Activated naive CD4-positive, alpha-beta T cell treated with anti-CD3 and anti-CD28 coated beads, Interleukin-2, amount 50 U/mL, for 72 hours (primary cell): ENCODE measurements at regions not wholly inside any gene's neighbourhood (a gene's known extent, or its start where the extent isn't known, plus 50 kb on each side); places are given as distances from the start of the nearest gene placed in this dataset.

ENCODE experiments used
- ATAC-seq, 2 donors: fragments of 150-1000 bp; cut with Tn5 transposase; 2 replicates each; pipeline ENCODE4 v1.10.0; 2021; ENCODE audit warnings: mild to moderate bottlenecking in 2 of 2, moderate library complexity in 2 of 2
- DNase-seq, 2 donors: peaks; one replicate each; pipeline ENCODE4 v3.0.0; 2021 to 2022; ENCODE audit warnings: low spot score in 2 of 2
- H3K27ac Mint-ChIP-seq, 2 donors: one replicate each; pipeline ENCODE4 v1.8.0; 2022; ENCODE audit warnings: mild to moderate bottlenecking in 2 of 2, mixed read lengths in 2 of 2
- H3K36me3 Mint-ChIP-seq, 2 donors: one replicate each; pipeline ENCODE4 v1.8.0; 2022; ENCODE audit warnings: mixed read lengths in 2 of 2
- H3K9me3 Mint-ChIP-seq, 2 donors: one replicate each; pipeline ENCODE4 v1.8.0; 2022; ENCODE audit warnings: mixed read lengths in 2 of 2

DNA sequence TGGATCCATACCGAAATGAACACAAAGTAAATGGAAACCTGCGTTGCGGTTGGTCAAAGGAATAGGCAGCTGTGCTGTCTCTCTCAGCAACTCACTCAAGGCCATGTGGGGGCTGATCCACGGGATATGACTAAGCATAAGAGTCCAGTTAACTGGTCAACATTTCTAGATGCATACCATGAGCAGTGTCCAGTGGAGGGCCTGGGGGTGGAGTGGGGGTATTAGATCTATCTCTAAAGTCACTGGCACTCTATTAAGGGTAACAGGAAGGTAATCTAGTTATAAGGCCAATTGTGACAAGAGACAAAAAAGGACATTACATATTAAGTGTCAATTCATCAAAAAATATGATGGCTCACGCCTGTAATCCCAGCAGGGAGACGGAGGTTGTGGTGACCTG is 136.8 kb downstream of the TTC32 start:
- no peak for DNase-seq
- H3K36me3 Mint-ChIP-seq: no peaks in the 10 kb centered on the region
- no peak overlapping the region for H3K27ac Mint-ChIP-seq
- no peaks in the 10 kb centered on the region for H3K9me3 Mint-ChIP-seq
- ATAC-seq: no peak

DNA sequence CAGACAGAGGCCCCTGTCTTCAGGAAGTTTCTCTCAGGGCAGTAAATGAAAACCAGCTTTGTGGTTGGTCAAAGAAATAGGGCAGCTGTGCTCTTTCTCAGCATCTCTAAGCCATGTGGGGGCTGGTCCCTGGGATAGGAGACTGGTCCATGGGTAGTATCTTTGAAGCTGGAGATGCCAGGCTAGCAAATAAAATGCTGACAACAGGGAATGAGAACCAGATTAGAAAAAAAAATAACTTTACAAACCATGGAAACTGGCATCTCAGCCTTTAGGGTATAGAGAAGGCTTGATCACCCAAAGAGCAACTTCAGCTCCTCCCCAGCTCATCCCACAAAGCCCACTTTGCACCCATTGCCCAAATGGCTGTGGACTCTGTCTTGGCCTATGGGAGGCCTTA is 138.1 kb downstream of the TTC32 start:
- no peak for DNase-seq
- Mint-ChIP-seq H3K9me3 (no peaks in the 10 kb centered on the region), H3K27ac (no peak overlapping the region), H3K36me3 (no peaks in the 10 kb centered on the region)
- ATAC-seq: no peak

DNA sequence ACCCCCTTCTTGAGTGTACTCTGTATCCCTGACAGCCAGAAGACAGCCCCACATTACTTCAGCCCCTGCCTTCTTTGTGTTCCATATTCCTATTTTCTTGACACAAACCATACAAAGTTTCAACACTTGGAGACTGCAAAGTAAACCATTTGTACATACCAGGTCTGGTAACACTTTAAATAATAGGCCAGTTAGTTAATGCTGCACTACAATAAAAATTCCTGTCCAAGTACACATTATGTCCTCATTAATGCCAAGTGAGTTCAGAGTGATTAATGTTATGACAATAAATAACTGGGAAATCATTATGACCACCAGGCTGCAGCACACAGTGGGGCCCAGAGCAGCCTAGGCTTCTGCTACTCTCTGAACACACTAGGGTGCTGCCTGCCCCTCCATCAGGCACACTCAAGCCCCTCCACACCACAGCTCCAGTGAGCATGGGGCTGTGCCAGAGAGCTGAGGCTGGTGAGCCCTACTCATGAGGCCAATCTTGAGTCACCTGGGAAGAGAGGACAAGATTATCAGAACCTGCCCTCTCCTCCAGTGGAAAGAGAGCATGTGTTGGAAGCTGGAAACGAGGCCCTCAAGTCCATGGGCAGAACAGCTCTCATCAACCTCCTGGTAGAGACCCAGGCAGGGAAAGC is 138.7 kb downstream of the TTC32 start:
- Mint-ChIP-seq H3K9me3 (no peaks in the 10 kb centered on the region), H3K36me3 (no peaks in the 10 kb centered on the region), H3K27ac (no peak overlapping the region)
- ATAC-seq (no peak), DNase-seq (no peak)

DNA sequence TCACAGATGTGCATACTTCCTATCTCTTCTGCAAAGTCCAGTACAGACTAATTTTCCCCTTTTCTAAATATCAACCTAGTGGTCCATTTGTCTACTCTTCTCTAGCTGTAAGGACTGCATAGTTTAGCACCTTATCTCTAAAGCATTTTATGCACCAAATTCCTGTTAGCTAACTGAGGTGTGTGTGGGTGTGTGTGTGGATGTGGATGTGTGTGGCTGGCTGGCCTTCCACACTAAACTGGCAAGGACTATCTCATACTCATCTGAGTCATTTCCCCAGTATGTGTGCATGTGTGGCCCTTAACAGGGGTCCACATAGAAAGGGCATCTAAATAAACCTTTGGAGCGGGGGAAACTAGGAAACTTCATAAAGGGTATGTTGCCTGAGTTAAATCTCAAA is 139.6 kb downstream of the TTC32 start:
- ATAC-seq (no peak), DNase-seq (no peak)
- H3K27ac Mint-ChIP-seq: no peak overlapping the region
- no peaks in the 10 kb centered on the region for H3K36me3 Mint-ChIP-seq
- no peaks in the 10 kb centered on the region for H3K9me3 Mint-ChIP-seq

DNA sequence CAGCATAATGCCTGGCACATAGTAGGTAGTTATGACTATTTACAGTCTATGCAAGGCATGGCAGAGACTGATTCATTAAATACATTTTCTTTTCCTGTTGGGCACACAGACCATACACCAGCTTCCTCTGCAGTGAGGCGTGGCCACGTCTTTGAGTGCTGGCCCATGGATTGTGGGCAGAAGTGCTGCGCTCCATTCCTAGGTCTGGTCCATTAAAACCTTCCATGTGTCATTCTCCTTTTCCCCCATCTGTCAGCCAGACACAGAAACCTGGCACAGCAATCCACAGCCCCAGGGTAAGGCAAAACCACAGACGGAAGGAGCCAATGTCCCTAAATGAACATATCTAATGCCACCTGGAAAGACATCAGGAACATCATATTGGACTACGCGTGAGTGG is 141.9 kb downstream of the TTC32 start:
- Mint-ChIP-seq H3K36me3 (no peaks in the 10 kb centered on the region), H3K27ac (no peak overlapping the region)
- ATAC-seq: no peak

DNA sequence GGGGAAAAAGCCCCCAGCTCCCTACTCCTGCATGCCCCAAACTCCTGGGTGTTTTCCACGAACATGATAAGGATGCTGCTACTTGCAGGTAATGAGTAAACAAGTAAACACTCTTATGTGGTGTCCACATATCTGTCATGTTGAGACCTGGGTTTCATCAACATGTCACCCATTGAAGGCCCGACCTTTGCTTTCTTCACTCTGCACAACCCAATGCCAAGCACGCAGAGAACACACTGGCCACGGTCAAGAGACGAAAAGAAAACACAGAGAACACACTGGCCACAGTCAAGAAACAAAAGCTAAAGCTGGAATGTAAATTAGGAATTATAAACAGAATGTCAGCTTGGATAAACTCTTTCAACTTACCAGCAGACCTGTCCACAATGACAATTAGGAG is 143.1 kb downstream of the TTC32 start:
- no peaks in the 10 kb centered on the region for H3K36me3 Mint-ChIP-seq
- no peaks in the 10 kb centered on the region for H3K9me3 Mint-ChIP-seq
- DNase-seq (no peak), ATAC-seq (no peak)
- H3K27ac Mint-ChIP-seq: no peak overlapping the region

More for the DNA sequence above, 141.9 kb downstream of the TTC32 start:
- H3K9me3 Mint-ChIP-seq: no peaks in the 10 kb centered on the region
- DNase-seq: no peak

DNA sequence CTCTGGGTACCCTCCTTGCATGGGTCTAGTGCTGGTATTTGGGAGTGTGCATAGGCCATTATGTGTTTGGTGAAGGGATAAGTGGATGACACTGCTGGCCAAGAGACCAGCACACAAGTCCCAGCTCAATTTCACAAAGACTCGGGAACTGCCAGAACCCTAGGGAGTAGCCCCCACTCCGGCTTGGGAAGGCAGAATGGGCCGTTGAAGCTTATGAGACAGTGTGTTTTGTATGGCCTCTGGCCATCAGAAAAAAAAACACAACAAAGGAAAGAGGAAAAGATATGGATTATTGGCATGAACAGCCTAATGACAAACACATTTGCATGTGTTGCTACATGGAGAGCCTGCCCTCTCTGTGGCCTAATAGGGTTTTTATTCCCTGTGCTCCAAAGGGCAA is 144.2 kb downstream of the TTC32 start:
- H3K27ac Mint-ChIP-seq: no peak overlapping the region
- no peaks in the 10 kb centered on the region for H3K9me3 Mint-ChIP-seq
- H3K36me3 Mint-ChIP-seq: no peaks in the 10 kb centered on the region
- DNase-seq: no peak
- ATAC-seq: no peak

DNA sequence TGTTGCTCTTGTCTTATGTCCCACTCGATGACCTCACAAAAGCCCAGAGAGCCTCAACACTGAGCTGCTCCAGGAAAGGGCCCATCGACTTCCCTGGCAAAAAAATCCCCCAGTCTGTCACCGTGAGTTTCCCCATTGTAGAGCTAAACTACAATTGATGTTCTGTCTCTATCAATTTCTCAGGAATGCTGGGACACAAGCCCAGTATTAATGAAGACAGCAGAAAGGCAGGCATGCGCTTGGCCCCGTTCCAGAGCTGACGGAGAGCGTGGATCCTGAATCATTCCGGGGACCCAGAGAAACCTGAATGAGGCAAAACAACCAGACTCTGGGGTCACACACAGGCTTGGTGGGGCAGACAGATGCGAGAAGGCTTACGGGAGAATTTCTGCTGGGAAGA is 146.9 kb downstream of the TTC32 start:
- H3K36me3 Mint-ChIP-seq: no peaks in the 10 kb centered on the region
- DNase-seq (no peak), ATAC-seq (no peak)
- no peaks in the 10 kb centered on the region for H3K9me3 Mint-ChIP-seq
- H3K27ac Mint-ChIP-seq: no peak overlapping the region

DNA sequence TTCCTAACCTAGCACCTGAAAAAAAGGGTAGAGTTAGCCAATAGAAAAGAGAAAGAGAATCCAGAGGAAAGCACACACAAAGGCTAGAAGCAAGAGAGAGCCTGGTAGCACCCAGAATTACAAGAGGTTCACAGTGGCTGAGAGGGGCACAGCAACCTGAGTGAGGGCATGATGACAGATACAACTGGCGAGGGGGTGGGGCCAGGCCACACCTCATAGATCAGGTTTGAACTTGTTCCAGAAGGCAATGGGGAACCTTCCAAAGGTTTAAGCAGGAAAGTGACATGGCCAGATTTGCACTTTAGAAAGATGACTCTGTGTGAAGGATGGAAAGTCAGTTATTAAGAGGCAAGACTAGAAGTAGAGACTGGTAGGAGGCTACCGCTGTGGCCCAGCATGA is 148.0 kb downstream of the TTC32 start:
- Mint-ChIP-seq H3K36me3 (no peaks in the 10 kb centered on the region), H3K27ac (no peak overlapping the region)
- no peak for ATAC-seq

DNA sequence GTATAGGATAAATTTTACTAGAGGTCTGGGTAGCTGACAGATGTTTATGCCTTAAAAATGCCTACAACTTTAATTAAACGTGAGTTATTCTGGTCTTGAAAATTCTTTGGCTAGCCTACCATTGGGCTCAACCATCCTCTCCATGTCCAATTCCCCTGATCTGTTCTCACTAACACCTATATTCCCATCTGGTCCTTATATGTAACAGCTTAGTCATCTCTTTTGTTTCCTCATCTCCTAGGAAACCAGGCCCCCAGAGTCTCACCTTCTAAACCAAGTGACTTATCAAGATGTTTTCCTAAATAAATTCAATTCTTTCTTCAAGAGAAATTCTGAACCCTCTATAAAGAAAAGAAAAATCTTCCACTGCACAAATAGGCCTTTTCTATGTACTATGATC is 148.5 kb downstream of the TTC32 start:
- DNase-seq (no peak), ATAC-seq (no peak)
- no peak overlapping the region for H3K27ac Mint-ChIP-seq
- no peaks in the 10 kb centered on the region for H3K9me3 Mint-ChIP-seq
- H3K36me3 Mint-ChIP-seq: no peaks in the 10 kb centered on the region

More for the DNA sequence above, 148.0 kb downstream of the TTC32 start:
- DNase-seq: no peak
- H3K9me3 Mint-ChIP-seq: no peaks in the 10 kb centered on the region

DNA sequence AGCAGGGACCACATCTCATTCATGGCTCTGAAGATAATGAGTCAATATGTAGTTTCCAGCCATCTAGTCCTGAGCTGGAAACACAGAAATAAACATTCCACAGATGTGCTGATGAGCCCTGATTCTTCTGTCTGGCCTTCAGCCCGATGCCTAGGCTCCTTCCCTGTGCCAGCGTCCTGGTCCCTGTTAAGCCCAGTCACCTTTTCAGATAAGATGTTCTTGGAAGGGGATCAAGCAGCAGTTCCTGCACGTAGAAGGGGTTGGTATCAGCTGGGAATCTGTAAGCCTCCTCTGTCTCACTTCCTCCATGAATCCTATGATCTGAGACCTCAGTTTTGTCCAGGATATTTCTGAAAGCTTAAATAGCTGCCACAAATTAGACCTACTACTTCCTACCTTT is 149.3 kb downstream of the TTC32 start:
- no peak overlapping the region for H3K27ac Mint-ChIP-seq

DNA sequence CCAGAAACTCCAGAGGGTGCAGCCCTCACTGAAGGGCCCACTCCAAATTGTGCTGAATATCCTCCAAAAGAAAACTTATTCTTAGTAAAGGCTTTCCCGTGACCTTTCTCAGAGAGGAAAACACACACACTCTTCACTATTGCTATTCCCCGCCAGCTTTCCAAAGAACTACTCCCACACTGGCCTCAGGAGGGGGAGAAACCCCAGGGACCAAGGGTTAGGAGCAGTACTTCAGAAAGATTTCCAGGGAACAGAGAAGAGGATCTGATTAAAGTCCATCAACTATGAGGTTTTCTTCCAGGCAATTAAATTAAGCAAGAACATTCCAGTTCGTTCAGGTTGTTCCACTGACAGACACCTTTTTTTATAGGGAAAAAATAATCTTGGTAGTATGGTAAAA is 150.2 kb downstream of the TTC32 start:
- no peaks in the 10 kb centered on the region for H3K36me3 Mint-ChIP-seq
- H3K9me3 Mint-ChIP-seq: no peaks in the 10 kb centered on the region
- no peak overlapping the region for H3K27ac Mint-ChIP-seq
- no peak for ATAC-seq
- no peak for DNase-seq

More for the DNA sequence above, 149.3 kb downstream of the TTC32 start:
- no peaks in the 10 kb centered on the region for H3K36me3 Mint-ChIP-seq
- ATAC-seq (no peak), DNase-seq (no peak)
- no peaks in the 10 kb centered on the region for H3K9me3 Mint-ChIP-seq

DNA sequence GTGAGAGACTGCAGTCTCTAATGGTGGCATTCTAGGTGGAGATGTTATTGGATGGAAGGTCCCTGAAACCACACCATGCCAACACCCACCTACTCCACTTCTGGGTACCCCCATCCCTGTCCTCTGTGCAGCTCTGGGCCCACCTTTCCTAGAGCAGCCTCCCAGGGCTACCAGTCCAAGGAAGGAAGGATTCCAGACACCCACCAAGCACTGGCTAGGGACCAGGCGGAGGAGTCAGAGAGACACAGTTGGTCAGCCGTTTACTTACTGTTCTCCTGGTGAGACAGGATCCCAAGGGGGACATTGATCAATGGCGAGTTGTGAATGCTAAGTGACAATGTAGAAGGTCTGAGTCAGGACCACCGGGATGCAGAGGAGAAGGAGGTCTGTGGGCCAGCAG is 151.6 kb downstream of the TTC32 start:
- ATAC-seq (no peak), DNase-seq (no peak)
- no peaks in the 10 kb centered on the region for H3K36me3 Mint-ChIP-seq
- no peaks in the 10 kb centered on the region for H3K9me3 Mint-ChIP-seq
- no peak overlapping the region for H3K27ac Mint-ChIP-seq

DNA sequence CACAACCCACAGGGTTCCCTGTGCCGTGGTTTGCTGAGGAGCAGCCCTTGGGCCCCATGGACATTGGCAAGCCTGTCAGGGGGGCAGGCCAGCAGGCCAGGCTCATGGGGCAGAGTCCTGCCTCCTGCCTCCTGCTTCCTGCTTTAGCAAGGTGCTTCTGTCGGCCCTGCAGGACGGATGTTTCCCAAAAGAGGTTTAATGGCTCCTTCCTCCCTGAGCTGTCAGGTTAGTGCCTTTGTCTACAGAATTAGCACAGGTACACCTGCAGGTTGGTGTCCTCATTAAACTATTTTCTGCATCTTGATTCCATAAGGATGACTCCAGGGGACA is 152.3 kb downstream of the TTC32 start:
- Mint-ChIP-seq H3K36me3 (no peaks in the 10 kb centered on the region), H3K27ac (no peak overlapping the region), H3K9me3 (no peaks in the 10 kb centered on the region)
- ATAC-seq: no peak
- DNase-seq: no peak

DNA sequence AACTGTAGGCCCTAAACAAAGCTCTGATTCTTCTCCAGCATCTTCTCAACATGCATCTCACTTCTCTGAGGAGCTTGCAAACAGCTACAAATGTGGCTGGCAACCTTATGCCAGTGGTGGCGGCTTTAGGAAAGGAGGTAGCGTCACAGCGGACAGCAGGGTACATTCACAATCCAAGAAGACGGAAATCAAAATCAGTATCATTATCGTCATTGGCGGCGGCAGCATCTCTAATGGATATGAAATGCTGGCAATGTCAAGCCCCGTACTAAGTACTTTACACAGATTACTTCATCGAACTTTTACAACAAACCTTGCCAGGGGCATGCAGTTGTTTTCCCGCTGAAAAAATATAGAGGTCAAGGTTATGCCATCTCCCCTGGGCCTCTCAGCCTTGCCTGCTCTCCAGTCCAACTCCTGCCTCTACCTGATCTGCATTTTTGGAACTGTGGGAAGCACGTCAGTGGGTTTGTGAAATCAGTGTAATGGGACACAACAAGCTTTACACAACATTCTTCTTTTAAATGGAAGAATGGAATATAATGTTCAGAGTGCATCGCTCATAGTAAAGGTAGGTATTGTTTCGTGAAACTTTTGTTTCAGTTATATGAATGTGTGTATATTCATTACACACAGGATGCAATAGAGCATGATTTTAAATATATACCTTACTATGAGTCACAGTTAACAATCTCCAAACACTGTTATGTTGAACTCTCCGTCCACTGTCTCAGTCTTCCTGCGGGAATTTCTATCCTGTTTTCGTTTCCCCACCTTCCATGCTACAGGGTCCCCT is 152.9 kb downstream of the TTC32 start:
- no peaks in the 10 kb centered on the region for H3K36me3 Mint-ChIP-seq
- ATAC-seq (no peak), DNase-seq (no peak)
- H3K9me3 Mint-ChIP-seq: no peaks in the 10 kb centered on the region
- no peak overlapping the region for H3K27ac Mint-ChIP-seq

DNA sequence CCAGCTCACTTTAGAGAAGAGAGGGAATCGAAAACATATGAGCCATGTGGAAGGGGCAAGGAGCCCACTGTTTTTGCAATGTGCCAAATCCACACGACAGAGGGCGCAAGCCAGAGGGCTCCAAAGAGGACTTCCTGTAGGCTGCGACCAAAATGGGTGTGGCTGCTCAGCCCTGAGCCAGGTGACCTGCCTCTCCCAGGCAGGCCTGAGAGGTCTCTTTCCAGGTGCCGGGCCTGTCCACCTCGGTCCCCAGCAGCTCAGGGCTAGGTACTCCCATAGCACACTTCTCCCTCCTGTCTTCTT is 153.8 kb downstream of the TTC32 start:
- Mint-ChIP-seq H3K27ac (no peak overlapping the region), H3K9me3 (no peaks in the 10 kb centered on the region), H3K36me3 (no peaks in the 10 kb centered on the region)
- DNase-seq (no peak), ATAC-seq (no peak)

DNA sequence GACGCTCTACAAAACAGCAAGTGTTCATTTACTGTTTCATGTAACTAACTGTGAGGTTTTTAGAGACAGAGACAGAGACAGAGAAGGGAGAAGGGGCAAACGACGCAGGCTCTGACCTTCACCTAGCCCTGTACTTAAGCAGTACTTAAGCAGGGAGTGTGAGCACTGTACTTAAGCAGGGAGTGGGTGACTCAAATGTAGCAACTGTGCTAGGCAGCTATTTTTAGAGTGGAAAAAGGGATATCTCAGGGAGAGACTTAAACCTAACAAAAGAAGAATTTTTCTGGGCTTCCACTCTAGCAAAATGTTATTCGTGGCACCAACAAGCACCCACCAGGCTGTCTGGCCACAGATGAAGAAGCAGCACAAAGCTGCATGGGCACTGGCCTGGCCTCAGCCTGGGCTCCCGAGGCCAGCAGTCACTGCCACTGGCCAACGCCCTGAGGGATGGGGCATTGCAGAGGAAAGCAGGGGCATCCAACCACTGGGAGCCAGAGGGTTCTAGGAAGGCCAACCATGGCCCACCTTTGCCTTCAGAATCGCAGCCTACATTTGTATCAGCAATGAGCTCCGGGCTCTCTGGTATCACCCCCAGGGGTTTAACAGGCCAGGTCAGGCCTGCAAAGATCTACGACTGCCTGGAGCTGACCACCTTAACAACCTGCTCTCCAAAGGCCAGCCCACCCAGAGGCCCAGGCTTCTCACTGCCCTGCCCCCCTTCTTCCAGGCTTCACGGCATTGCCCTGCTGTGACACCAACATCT is 154.3 kb downstream of the TTC32 start:
- DNase-seq (no peak), ATAC-seq (no peak)
- no peaks in the 10 kb centered on the region for H3K36me3 Mint-ChIP-seq

More for the DNA sequence above, 154.3 kb downstream of the TTC32 start:
- no peaks in the 10 kb centered on the region for H3K9me3 Mint-ChIP-seq
- H3K27ac Mint-ChIP-seq: no peak overlapping the region
